ENCODE measurements at regions not wholly inside any gene's neighbourhood (a gene's known extent, or its start where the extent isn't known, plus 50 kb on each side); places are given as distances from the start of the nearest gene placed in this dataset.

DNA sequence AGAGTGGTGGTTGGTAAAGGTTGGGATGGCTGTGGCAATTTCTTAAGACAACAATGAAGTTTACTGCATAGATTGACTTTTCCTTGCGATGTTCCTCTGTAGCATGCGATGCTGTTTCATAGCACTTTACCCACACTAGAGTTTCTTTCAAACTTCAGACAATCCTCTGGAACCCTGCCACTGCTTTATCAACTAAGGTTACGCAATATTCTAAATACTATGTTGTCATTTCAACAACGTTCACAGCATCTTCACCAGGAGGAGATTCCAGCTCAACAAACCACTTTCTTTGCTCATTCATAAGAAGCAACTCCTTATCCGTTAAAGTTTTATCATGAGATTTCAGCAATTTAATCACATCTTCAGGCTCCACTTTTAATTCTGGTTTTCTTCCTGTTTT, 161.2 kb upstream of the NRSN1 start:
- H3K27me3 ChIP-seq, result no peaks in the 10 kb centered on the region
- H3K4me3 ChIP-seq, result no peak overlapping the region
- H3K9me3 ChIP-seq, result no peaks in the 10 kb centered on the region
- H3K36me3 ChIP-seq, result no peaks in the 10 kb centered on the region
- ATAC-seq, result no peak
- TF ChIP-seq POLR2A (IDR thresholded peaks at IDR 0.05), result no peak
- TF ChIP-seq, protein P1, sequence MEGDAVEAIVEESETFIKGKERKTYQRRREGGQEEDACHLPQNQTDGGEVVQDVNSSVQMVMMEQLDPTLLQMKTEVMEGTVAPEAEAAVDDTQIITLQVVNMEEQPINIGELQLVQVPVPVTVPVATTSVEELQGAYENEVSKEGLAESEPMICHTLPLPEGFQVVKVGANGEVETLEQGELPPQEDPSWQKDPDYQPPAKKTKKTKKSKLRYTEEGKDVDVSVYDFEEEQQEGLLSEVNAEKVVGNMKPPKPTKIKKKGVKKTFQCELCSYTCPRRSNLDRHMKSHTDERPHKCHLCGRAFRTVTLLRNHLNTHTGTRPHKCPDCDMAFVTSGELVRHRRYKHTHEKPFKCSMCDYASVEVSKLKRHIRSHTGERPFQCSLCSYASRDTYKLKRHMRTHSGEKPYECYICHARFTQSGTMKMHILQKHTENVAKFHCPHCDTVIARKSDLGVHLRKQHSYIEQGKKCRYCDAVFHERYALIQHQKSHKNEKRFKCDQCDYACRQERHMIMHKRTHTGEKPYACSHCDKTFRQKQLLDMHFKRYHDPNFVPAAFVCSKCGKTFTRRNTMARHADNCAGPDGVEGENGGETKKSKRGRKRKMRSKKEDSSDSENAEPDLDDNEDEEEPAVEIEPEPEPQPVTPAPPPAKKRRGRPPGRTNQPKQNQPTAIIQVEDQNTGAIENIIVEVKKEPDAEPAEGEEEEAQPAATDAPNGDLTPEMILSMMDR (IDR thresholded peaks at IDR 0.05), result no peak
- no peaks in the 10 kb centered on the region for H3K4me1 ChIP-seq
- WGBS (ENCODE audit: insufficient coverage, low coverage, low lambda C conversion rate, missing lambda C conversion rate), result 34% methylated on average over 4 of the region's 5 CpGs
- H3K27ac ChIP-seq, result no peak overlapping the region
- DNase-seq, result no peak
- intact Hi-C loops (cut with DNase I), result no loop called here

DNA sequence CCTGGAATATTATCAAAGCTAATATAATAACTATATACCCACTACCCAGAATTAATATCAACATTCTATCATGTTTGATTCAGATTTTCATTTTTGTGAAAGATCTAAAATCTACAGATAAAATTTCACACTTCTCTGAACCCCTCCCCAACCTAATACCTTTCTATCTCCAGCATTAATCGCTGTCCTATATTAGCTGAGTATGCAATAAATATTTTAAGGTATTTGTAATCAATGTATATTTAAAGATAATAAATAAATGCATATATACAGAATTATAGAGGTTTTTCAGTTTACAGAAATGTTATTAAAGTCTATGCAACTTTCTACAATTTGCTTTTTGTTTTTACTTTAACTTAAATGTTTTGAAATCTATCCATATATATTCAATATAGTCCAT, 156.7 kb upstream of the NRSN1 start:
- TF ChIP-seq POLR2A (IDR thresholded peaks at IDR 0.05), result no peak
- TF ChIP-seq, protein P1 (IDR thresholded peaks at IDR 0.05), result no peak
- intact Hi-C loops (cut with DNase I), result no loop called here

DNA sequence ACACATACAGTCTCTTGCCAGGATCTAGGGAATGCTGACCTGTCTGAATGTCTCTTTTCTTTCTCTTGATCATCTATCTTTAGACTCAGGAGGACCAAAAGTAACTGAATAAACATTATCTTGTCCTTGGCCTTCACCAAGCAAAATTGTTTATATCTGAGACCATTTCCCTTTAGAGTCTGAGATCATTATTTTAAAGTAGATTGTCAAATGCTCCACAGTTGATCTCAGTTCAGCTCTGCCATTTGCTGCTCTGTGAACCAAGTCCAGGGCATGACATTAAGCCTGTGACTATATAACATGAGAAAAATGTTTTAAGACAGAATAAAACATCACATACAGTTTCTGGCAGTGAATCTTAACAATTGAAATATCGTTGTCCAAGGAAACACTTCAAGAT, 148.3 kb upstream of the NRSN1 start:
- WGBS (ENCODE audit: insufficient coverage, low coverage, low lambda C conversion rate, missing lambda C conversion rate), result 44% methylated on average over 1 of the region's 1 CpG
- Histone ChIP-seq H3K27ac (no peak overlapping the region), H3K27me3 (no peaks in the 10 kb centered on the region), H3K4me3 (no peak overlapping the region), H3K9me3 (no peaks in the 10 kb centered on the region), H3K36me3 (no peaks in the 10 kb centered on the region), H3K4me1 (no peaks in the 10 kb centered on the region)
- intact Hi-C loops (cut with DNase I), result no loop called here
- TF ChIP-seq POLR2A (IDR thresholded peaks at IDR 0.05), result no peak
- TF ChIP-seq, protein P1 (IDR thresholded peaks at IDR 0.05), result no peak
- DNase-seq (no peak), ATAC-seq (no peak)

More for the DNA sequence above, 156.7 kb upstream of the NRSN1 start:
- WGBS (ENCODE audit: insufficient coverage, low coverage, low lambda C conversion rate, missing lambda C conversion rate), result 46% methylated on average over 1 of the region's 1 CpG
- H3K27me3 ChIP-seq, result no peaks in the 10 kb centered on the region
- H3K4me1 ChIP-seq, result no peaks in the 10 kb centered on the region
- no peaks in the 10 kb centered on the region for H3K36me3 ChIP-seq
- no peak overlapping the region for H3K4me3 ChIP-seq
- ATAC-seq (no peak), DNase-seq (no peak)
- no peak overlapping the region for H3K27ac ChIP-seq
- H3K9me3 ChIP-seq, result no peaks in the 10 kb centered on the region

GRCh38 chr6:23980965-23981364, 145.1 kb upstream of the NRSN1 start:
- WGBS (ENCODE audit: insufficient coverage, low coverage, low lambda C conversion rate, missing lambda C conversion rate), result 44% methylated on average over 1 of the region's 1 CpG
- Histone ChIP-seq H3K27me3 (no peaks in the 10 kb centered on the region), H3K9me3 (no peaks in the 10 kb centered on the region), H3K4me1 (no peaks in the 10 kb centered on the region), H3K4me3 (no peak overlapping the region), H3K36me3 (no peaks in the 10 kb centered on the region), H3K27ac (no peak overlapping the region)
- TF ChIP-seq, protein P1 (IDR thresholded peaks at IDR 0.05), result no peak
- TF ChIP-seq POLR2A (IDR thresholded peaks at IDR 0.05), result no peak
- DNase-seq, result no peak
- intact Hi-C loops (cut with DNase I), result no loop called here
- no peak for ATAC-seq

DNA sequence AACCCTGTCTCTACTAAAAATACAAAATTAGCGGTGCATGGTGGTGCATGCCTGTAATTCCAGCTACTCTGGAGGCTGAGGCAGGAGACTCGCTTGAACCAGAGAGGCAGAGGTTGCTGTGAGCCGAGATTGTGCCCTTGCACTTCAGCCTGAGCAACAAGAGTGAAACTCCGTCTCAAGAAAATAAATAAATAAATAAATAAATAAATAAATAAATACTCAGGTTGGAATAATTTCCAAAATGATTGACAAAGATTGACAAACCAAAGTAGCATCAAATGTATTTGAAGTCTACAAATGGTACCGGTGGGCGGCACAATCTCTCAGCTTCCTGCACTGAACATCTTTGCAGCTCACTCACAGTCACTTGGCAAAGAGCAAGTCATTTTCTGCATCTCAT, 144.1 kb upstream of the NRSN1 start:
- intact Hi-C loops (cut with DNase I), result no loop called here
- Histone ChIP-seq H3K36me3 (no peaks in the 10 kb centered on the region), H3K4me1 (no peaks in the 10 kb centered on the region), H3K4me3 (no peak overlapping the region), H3K27ac (no peak overlapping the region), H3K9me3 (no peaks in the 10 kb centered on the region), H3K27me3 (no peaks in the 10 kb centered on the region)
- 61% methylated on average over 6 of the region's 6 CpGs for WGBS (ENCODE audit: insufficient coverage, low coverage, low lambda C conversion rate, missing lambda C conversion rate)
- no peak for DNase-seq
- ATAC-seq, result no peak
- TF ChIP-seq, protein P1 (IDR thresholded peaks at IDR 0.05), result no peak

All from right lobe of liver (tissue), 6 donors.